Endodermal cell (in vitro differentiated cells): ENCODE measurements at regions not wholly inside any gene's neighbourhood (a gene's known extent, or its start where the extent isn't known, plus 50 kb on each side); places are given as distances from the start of the nearest gene placed in this dataset.

Experiments
- DNase-seq: peaks from one replicate; pipeline ENCODE4 v3.0.0-alpha.2; 2017
- H3K27ac ChIP-seq: 2 replicates; pipeline ENCODE4 v1.5.1; 2013; ENCODE audit warnings: mild to moderate bottlenecking, low read depth, low read length, moderate library complexity
- H3K27me3 ChIP-seq: 2 replicates; pipeline ENCODE4 v1.6.1; 2013; ENCODE audit warnings: mild to moderate bottlenecking, low read length, moderate library complexity; ENCODE audit not compliant: insufficient read depth, control insufficient read depth, poor library complexity, severe bottlenecking
- H3K36me3 ChIP-seq: 2 replicates; pipeline ENCODE4 v1.7.0; 2013; ENCODE audit warnings: mild to moderate bottlenecking, low read length, moderate library complexity; ENCODE audit not compliant: control insufficient read depth, insufficient read depth
- H3K4me1 ChIP-seq: one replicate; pipeline ENCODE4 v1.7.0; 2013; ENCODE audit warnings: low read length; ENCODE audit not compliant: control insufficient read depth, insufficient read depth
- H3K4me3 ChIP-seq: 2 replicates; pipeline ENCODE4 v1.5.1; 2013; ENCODE audit warnings: mild to moderate bottlenecking, low read length, moderate library complexity
- H3K9ac ChIP-seq: 2 replicates; pipeline ENCODE4 v1.6.1; 2013; ENCODE audit warnings: mild to moderate bottlenecking, low read length, moderate library complexity; ENCODE audit not compliant: poor library complexity, severe bottlenecking; ENCODE audit errors: extremely low read depth
- H3K9me3 ChIP-seq: 2 replicates; pipeline ENCODE4 v1.6.1; 2013; ENCODE audit warnings: mild to moderate bottlenecking, low read length, moderate library complexity; ENCODE audit not compliant: control insufficient read depth
- H3K27ac Mint-ChIP-seq: 2 replicates; pipeline ENCODE4 v1.8.0; 2020; ENCODE audit warnings: mixed read lengths
- H3K27me3 Mint-ChIP-seq: 2 replicates; pipeline ENCODE4 v1.8.0; 2021; ENCODE audit warnings: mild to moderate bottlenecking, mixed read lengths; ENCODE audit not compliant: insufficient read depth
- H3K36me3 Mint-ChIP-seq: 2 replicates; pipeline ENCODE4 v1.8.0; 2020; ENCODE audit warnings: low read depth, mixed read lengths
- H3K4me1 Mint-ChIP-seq: 2 replicates; pipeline ENCODE4 v1.8.0; 2020; ENCODE audit warnings: mixed read lengths
- H3K4me3 Mint-ChIP-seq: 2 replicates; pipeline ENCODE4 v1.8.0; 2020; ENCODE audit warnings: mild to moderate bottlenecking, moderate library complexity, mixed read lengths
- H3K9me3 Mint-ChIP-seq: 2 replicates; pipeline ENCODE4 v1.8.0; 2020; ENCODE audit warnings: mild to moderate bottlenecking, mixed read lengths
- CTCF ChIP-seq: fragments of 200-600 bp; sonication (generic); conservative IDR thresholded peaks from 2 replicates; pipeline ENCODE4 v1.5.0; 2021; ENCODE audit warnings: antibody characterized with exemption, mild to moderate bottlenecking
- WGBS, 2 experiments: methylation state at CpG; one replicate each; pipeline versions ENCODE4 v1.1.5 to v1.1.7; 2013; ENCODE audit warnings: missing lambda C conversion rate in 2 of 2, mixed read lengths in 1 of 2; ENCODE audit not compliant: insufficient coverage in 1 of 2, insufficient read length in 1 of 2; 5-methylcytosine and 5-hydroxymethylcytosine counted together

- WGBS, 2 experiments: 91 to 100% methylated on average over 2 to 4 of the region's 4 CpGs
- TF ChIP-seq CTCF: no peak
- Histone ChIP-seq H3K9me3 (no peaks in the 10 kb centered on the region), H3K27me3 (peaks cover 5% of the 10 kb centered on the region), H3K4me1 (peaks cover 18% of the 10 kb centered on the region), H3K36me3 (no peaks in the 10 kb centered on the region), H3K27ac (no peak overlapping the region), H3K9ac (no peak overlapping the region), H3K4me3 (no peak overlapping the region)
- H3K4me3 Mint-ChIP-seq: no peak overlapping the region
- peaks cover 17% of the 10 kb centered on the region for H3K27me3 Mint-ChIP-seq
- H3K36me3 Mint-ChIP-seq: no peaks in the 10 kb centered on the region
- no peak overlapping the region for H3K27ac Mint-ChIP-seq
- peaks cover 17% of the 10 kb centered on the region for H3K4me1 Mint-ChIP-seq
- no peaks in the 10 kb centered on the region for H3K9me3 Mint-ChIP-seq
- DNase-seq: no peak
These were observed 236.0 kb upstream of the FOXQ1 start for GRCh38 chr6:1075880-1076279.

DNA sequence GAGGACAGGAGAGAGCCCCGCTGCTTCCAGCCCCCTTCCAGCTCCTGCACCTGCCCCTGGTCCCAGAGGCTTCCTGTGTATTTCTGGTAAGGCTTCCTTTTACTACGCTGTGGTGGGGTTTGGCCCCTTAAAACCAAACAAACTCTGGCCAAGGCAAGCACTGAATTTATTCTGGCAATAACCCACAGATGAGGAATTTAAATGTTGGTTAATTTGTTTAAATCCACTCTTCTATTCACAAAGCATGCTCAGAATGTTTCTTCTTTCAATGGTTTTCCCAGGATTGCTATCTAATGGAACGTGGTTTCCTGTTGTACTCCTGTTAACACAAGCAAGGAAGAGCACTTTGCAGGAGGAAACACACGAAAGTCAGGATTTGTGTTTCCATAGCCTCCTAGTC, 236.5 kb upstream of the FOXQ1 start:
- 90 to 92% methylated on average over 3 to 4 of the region's 4 CpGs for WGBS, 2 experiments
- TF ChIP-seq CTCF: no peak
- Histone ChIP-seq H3K9me3 (no peaks in the 10 kb centered on the region), H3K4me3 (no peak overlapping the region), H3K27me3 (peaks cover 5% of the 10 kb centered on the region), H3K4me1 (peaks cover 13% of the 10 kb centered on the region), H3K27ac (no peak overlapping the region), H3K9ac (no peak overlapping the region), H3K36me3 (no peaks in the 10 kb centered on the region)
- H3K36me3 Mint-ChIP-seq: no peaks in the 10 kb centered on the region
- no peaks in the 10 kb centered on the region for H3K9me3 Mint-ChIP-seq
- no peak for DNase-seq
- peaks cover 17% of the 10 kb centered on the region for H3K27me3 Mint-ChIP-seq
- no peak overlapping the region for H3K4me3 Mint-ChIP-seq
- peaks cover 15% of the 10 kb centered on the region for H3K4me1 Mint-ChIP-seq
- no peak overlapping the region for H3K27ac Mint-ChIP-seq

DNA sequence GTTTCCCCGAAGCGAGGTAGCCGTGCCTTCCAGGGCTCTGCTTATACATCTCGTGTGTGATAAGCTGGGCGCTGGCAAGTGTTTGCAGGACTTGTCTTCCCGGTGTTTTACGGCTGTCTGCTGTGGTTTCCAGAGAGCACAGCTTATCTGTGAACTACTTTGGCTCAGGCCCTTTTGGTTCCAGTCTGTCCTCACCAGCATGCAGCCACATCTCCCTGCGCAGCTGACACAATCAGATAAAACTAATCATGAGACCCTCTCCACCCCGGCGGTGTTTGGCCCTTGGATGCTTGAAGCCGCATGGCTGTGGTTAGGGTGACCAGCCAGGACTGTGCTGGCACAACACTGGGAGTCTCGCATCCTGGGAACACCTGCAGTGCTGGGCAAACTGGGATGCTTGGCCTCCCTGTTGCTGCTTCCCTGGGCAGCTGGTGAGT, 241.8 kb upstream of the FOXQ1 start:
- H3K4me1 ChIP-seq: peaks cover 4% of the 10 kb centered on the region
- H3K27me3 ChIP-seq: no peaks in the 10 kb centered on the region
- 92 to 94% methylated on average over 12 of the region's 12 CpGs for WGBS, 2 experiments
- no peaks in the 10 kb centered on the region for H3K9me3 ChIP-seq
- H3K4me3 ChIP-seq: no peak overlapping the region
- no peaks in the 10 kb centered on the region for H3K36me3 ChIP-seq
- peaks cover 16% of the 10 kb centered on the region for H3K4me1 Mint-ChIP-seq
- DNase-seq: no peak
- H3K4me3 Mint-ChIP-seq: no peak overlapping the region
- no peak overlapping the region for H3K27ac Mint-ChIP-seq
- peaks cover 10% of the 10 kb centered on the region for H3K27me3 Mint-ChIP-seq
- no peak for TF ChIP-seq CTCF
- H3K36me3 Mint-ChIP-seq: no peaks in the 10 kb centered on the region
- H3K9ac ChIP-seq: no peak overlapping the region
- H3K9me3 Mint-ChIP-seq: no peaks in the 10 kb centered on the region
- no peak overlapping the region for H3K27ac ChIP-seq
